ENCODE measurements at regions not wholly inside any gene's neighbourhood (a gene's known extent, or its start where the extent isn't known, plus 50 kb on each side); places are given as distances from the start of the nearest gene placed in this dataset.

- TF ChIP-seq CTCF (IDR thresholded peaks at IDR 0.05) (no peak), POLR2A (IDR thresholded peaks at IDR 0.05) (no peak)
These were observed 263.7 kb upstream of the ARX start for GRCh38 chrX:25279510-25279909.
